GM21529 (cell line): ENCODE measurements at regions not wholly inside any gene's neighbourhood (a gene's known extent, or its start where the extent isn't known, plus 50 kb on each side); places are given as distances from the start of the nearest gene placed in this dataset.

Source experiments
- ATAC-seq: cut with Tn5 transposase; IDR thresholded peaks from one replicate; pipeline ENCODE4 v1.9.1; 2021; ENCODE audit not compliant: unreplicated experiment

GRCh38 chr1:101098327-101098726, 72.7 kb upstream of the DPH5 start:
- ATAC-seq, result no peak

DNA sequence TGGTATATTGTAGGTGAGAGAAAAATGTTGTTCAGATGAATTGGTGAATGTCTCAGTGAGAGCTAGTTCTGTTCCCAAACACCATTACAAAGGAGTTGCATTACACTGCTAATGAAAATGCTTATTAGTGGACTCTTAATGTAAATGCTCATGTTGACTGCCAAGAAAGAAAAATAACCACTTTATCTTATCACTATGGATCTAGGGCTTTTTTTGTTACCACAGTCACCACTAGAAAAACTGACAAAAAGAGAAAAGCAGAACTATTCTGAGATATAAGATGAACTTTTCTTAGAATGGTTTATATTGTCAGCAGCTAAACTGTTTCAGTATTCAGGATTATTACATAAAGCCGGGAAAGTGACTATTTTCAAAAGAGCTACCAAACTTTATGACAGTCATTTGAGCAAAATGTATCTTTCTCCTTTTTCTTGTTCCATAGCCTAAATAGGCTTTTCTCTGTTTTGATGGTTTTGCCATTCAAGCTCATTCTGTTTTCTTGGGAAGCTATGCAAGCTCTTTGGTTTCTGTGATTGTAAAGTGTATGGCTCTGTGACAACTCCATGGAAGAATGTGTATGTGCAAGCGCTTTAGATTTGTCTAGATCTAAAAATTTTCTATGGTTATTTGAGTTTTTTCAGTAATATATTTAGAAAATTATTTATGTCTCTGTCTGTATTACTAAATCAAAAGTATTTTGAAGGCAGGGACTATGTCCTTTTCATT, 64.2 kb upstream of the DPH5 start:
- no peak for ATAC-seq

GRCh38 chr1:101088431-101088830, 62.8 kb upstream of the DPH5 start:
- no peak for ATAC-seq

- no peak for ATAC-seq
These were observed 61.2 kb upstream of the DPH5 start for GRCh38 chr1:101086783-101087182.

GRCh38 chr1:101081496-101082488, 56.2 kb upstream of the DPH5 start:
- peak; percentile 48 for ATAC-seq

- ATAC-seq, result no peak
These were observed 55.3 kb upstream of the DPH5 start for GRCh38 chr1:101080859-101081258.

DNA sequence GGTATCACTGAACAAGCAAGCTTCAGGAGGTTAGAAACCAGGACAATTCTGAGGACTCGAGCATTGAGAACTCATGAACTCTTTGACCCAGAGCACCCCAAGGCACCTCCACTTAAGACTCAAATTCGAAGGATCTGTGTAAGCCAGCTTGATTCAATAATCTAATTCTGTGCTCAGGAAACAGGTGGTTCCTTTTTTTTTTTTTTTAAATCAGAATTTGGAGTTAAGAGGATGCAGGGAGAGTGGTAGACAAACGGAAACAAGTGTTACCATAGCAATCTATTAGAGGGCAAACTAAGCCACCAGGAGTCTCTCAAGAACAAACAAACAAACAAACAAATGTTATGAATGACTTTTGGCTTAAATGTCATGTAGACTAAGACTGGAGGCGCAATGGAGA, 53.8 kb upstream of the DPH5 start:
- no peak for ATAC-seq

- ATAC-seq, result no peak
These were observed 52.3 kb upstream of the DPH5 start for GRCh38 chr1:101077849-101078248.

- ATAC-seq, result no peak
These were observed 50.3 kb upstream of the DPH5 start for GRCh38 chr1:101075926-101076325.
